ENCODE measurements at regions not wholly inside any gene's neighbourhood (a gene's known extent, or its start where the extent isn't known, plus 50 kb on each side); places are given as distances from the start of the nearest gene placed in this dataset.

GRCh38 chr4:36823199-36823967 is 421.2 kb upstream of the NWD2 start:
- TF ChIP-seq POLR2A (IDR thresholded peaks at IDR 0.05), result no peak
- TF ChIP-seq CTCF (IDR thresholded peaks at IDR 0.05), result no peak
